ENCODE measurements at regions not wholly inside any gene's neighbourhood (a gene's known extent, or its start where the extent isn't known, plus 50 kb on each side); places are given as distances from the start of the nearest gene placed in this dataset.

DNA sequence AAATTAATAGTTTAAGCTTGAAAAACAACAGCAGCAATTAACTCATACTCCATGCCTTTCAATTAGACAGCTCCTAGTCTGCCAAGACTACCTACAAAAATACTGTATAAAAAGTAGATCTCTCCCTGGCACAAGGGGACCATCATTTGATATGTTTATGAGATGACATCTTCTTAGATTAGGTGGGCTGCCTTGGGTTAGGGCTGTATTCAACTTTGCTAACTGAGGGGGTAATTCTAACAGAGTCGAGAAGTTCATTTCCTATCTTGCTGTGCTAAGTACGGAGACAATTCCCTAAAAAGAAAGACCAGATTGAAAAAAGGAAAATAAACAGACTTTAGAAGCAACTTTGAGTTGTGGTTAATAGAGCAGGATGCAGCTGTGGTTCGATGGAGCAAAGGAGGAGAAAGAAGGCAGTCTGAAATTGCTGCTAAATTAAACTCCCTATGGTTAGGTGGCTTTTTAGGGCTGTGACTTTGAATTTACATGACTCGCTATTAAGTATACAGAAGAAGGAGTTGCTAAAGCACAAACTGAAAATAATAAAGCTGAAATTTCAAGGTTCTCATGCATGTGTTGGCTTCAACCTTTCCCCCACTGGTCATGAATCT, 75.4 kb downstream of the CDC7 start:
- Histone ChIP-seq H3K36me3 (replicated peaks in 1 of 2; ENCODE audit: insufficient read depth in 1 of 2, low read depth in 2 of 2) (no peaks in the 10 kb centered on the region), H3K4me3 (no peak overlapping the region), H3K4me1 (no peaks in the 10 kb centered on the region), H3K9me3 (no peaks in the 10 kb centered on the region), H3K27me3 (no peaks in the 10 kb centered on the region), H3K27ac (no peak overlapping the region)
- intact Hi-C loops (cut with DNase I), result no loop called here
- WGBS, 2 donors, result 61 to 78% methylated on average over 4 of the region's 4 CpGs
- no peak for TF ChIP-seq POLR2A (IDR thresholded peaks at IDR 0.05)
- TF ChIP-seq, protein P1, sequence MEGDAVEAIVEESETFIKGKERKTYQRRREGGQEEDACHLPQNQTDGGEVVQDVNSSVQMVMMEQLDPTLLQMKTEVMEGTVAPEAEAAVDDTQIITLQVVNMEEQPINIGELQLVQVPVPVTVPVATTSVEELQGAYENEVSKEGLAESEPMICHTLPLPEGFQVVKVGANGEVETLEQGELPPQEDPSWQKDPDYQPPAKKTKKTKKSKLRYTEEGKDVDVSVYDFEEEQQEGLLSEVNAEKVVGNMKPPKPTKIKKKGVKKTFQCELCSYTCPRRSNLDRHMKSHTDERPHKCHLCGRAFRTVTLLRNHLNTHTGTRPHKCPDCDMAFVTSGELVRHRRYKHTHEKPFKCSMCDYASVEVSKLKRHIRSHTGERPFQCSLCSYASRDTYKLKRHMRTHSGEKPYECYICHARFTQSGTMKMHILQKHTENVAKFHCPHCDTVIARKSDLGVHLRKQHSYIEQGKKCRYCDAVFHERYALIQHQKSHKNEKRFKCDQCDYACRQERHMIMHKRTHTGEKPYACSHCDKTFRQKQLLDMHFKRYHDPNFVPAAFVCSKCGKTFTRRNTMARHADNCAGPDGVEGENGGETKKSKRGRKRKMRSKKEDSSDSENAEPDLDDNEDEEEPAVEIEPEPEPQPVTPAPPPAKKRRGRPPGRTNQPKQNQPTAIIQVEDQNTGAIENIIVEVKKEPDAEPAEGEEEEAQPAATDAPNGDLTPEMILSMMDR (IDR thresholded peaks at IDR 0.05), result no peak
- DNase-seq (no peak), ATAC-seq (no peak)

DNA sequence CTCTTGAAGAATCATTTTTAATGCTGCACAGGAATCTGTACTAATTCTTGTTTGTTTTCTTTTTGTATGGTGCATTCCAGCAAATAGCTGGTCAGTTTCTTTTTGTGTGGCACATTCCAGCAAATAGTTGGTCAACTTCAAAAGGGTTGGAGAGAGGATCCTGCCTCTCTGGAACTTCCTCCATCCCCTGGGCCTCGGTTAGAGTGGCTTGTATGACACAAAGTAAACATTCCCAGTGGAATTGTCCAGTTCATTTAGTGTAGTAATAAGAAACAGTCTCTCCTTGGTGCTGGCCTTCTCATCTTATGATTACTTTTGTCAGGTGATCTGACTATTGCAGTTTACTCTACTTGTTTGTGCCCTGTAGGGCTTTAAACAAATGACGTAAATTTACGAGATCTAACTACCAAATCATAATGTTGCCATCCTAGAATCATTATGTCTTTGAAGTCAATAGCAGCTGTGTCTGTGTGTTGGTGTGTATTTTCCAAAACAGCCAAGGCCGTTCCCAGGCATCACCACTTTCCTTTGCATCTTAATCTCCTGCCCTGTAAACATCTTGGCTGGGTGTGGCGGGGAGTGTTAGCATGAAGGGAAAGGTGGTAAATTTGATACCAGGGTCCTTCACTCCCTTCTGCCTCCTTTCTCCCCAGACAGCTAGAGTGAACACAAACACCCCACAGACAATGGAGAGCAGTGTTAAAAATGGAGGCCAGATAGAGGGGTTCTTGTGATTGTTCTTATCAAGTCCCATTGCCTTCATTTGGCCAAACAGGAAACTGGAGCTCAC, 77.9 kb downstream of the CDC7 start:
- Histone ChIP-seq H3K9me3 (no peaks in the 10 kb centered on the region), H3K4me1 (no peaks in the 10 kb centered on the region), H3K36me3 (replicated peaks in 1 of 2; ENCODE audit: insufficient read depth in 1 of 2, low read depth in 2 of 2) (no peaks in the 10 kb centered on the region), H3K27me3 (no peaks in the 10 kb centered on the region), H3K27ac (no peak overlapping the region), H3K4me3 (no peak overlapping the region)
- 70 to 74% methylated on average over 5 of the region's 5 CpGs for WGBS, 2 donors
- intact Hi-C loops (cut with DNase I), result no loop called here
- TF ChIP-seq, protein P1 (IDR thresholded peaks at IDR 0.05), result no peak
- TF ChIP-seq POLR2A (IDR thresholded peaks at IDR 0.05), result no peak
- DNase-seq (no peak), ATAC-seq (no peak)

DNA sequence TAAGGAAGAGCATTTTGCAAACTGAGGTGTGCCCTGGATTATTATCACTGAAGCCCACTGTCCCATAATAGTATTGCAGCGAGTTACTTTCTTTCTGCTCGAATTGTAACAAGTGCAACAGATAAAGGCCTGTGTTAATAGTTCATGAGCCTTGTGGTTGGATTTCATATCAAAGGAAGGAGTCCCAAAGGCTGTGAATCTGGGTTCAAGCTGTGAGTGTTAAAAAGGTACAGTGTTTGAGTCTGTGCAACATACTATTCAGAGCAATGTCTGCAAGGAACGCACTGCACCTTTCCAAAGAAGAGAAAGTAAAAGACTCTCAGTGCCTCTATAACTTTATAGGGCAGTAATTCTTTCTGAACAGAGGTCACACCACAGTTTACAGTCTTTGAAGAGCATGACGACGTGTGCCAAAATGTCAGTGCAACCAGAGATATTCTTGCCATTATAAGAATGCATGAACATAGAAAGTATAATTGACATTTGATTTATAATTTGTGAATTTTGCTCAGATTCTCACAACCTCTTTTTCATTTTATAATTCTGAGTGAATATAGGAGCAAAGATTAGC, 79.1 kb downstream of the CDC7 start:
- Histone ChIP-seq H3K36me3 (replicated peaks in 1 of 2; ENCODE audit: insufficient read depth in 1 of 2, low read depth in 2 of 2) (no peaks in the 10 kb centered on the region), H3K4me1 (no peaks in the 10 kb centered on the region), H3K27me3 (no peaks in the 10 kb centered on the region), H3K9me3 (no peaks in the 10 kb centered on the region), H3K27ac (no peak overlapping the region), H3K4me3 (no peak overlapping the region)
- no peak for DNase-seq
- WGBS, 2 donors, result 85 to 90% methylated on average over 5 of the region's 5 CpGs
- TF ChIP-seq POLR2A (IDR thresholded peaks at IDR 0.05), result no peak
- TF ChIP-seq, protein P1 (IDR thresholded peaks at IDR 0.05), result no peak
- no peak for ATAC-seq
- intact Hi-C loops (cut with DNase I), result no loop called here

DNA sequence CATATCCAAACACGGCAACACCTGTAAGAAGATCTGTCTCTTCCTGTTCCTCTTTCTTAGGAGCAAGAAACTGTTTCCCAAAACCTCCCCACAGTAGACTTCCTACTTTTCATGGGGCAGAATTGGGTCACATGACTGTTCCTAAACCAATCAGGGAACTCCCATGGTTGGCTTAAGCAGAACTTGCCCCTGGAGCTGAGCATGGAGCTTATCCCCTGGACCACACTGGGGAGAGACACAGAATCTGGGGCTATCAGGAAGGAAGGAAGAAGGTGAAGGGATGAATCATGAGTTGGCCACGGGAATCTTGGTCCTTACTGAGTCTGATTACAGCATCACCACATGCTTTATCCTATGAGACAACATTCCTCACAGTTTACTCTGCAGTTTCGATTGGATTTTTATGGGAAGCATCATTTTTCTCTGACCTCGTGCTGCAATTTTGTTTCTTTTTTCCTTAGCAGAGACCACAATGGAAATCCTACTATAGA, 81.8 kb downstream of the CDC7 start:
- TF ChIP-seq POLR2A (IDR thresholded peaks at IDR 0.05), result no peak
- TF ChIP-seq, protein P1 (IDR thresholded peaks at IDR 0.05), result no peak
- no peak overlapping the region for H3K27ac ChIP-seq
- DNase-seq, result no peak
- no peaks in the 10 kb centered on the region for H3K36me3 ChIP-seq (replicated peaks in 1 of 2; ENCODE audit: insufficient read depth in 1 of 2, low read depth in 2 of 2)
- no peaks in the 10 kb centered on the region for H3K9me3 ChIP-seq
- H3K4me1 ChIP-seq, result no peaks in the 10 kb centered on the region
- no peaks in the 10 kb centered on the region for H3K27me3 ChIP-seq
- intact Hi-C loops (cut with DNase I), result no loop called here
- no peak overlapping the region for H3K4me3 ChIP-seq
- peak; percentile 46 for ATAC-seq
- 40 to 67% methylated on average over 4 of the region's 4 CpGs for WGBS, 2 donors

Measured in body of pancreas (tissue), 4 donors.